ENCODE measurements at regions not wholly inside any gene's neighbourhood (a gene's known extent, or its start where the extent isn't known, plus 50 kb on each side); places are given as distances from the start of the nearest gene placed in this dataset.

DNA sequence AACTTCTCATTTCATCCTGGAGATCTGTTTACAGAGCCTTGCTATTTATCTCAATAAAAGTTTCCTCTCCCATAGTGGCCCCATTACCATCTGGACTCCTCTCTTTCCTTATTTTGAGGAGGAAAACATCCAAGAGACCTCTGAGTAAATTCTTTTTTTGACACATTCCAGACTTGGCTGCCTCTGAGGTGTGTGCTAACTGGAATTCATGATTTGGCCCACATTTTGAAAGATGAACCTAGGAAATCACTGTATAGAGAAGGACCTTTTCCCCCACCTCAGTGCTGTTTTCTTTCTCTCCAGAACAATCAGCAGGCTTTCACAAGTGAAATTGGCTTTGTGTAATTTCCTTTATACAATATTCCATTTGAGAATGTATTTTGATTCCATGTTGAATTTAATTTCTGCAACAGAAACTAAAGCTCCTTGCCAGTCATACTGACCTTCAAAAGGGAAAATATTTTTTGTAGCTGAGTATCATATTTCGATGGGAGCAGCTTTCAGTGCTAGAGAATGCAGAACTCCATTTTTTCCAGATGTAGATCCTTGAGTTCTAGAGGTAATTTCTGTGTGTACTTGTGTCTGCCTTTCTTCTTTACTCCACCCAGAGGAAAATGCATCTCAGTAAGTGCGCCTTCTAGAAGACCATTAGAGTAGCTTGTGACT is 244.9 kb upstream of the RGS6 start:
- ChIA-PET POLR2A (interaction anchor here (0.6 kb wide), 1 partner anchor 79 kb away, joined by 3 read pairs; no protein-coding TSS in a partner anchor), CTCF (no interaction called here)
- TF ChIP-seq, protein P1, sequence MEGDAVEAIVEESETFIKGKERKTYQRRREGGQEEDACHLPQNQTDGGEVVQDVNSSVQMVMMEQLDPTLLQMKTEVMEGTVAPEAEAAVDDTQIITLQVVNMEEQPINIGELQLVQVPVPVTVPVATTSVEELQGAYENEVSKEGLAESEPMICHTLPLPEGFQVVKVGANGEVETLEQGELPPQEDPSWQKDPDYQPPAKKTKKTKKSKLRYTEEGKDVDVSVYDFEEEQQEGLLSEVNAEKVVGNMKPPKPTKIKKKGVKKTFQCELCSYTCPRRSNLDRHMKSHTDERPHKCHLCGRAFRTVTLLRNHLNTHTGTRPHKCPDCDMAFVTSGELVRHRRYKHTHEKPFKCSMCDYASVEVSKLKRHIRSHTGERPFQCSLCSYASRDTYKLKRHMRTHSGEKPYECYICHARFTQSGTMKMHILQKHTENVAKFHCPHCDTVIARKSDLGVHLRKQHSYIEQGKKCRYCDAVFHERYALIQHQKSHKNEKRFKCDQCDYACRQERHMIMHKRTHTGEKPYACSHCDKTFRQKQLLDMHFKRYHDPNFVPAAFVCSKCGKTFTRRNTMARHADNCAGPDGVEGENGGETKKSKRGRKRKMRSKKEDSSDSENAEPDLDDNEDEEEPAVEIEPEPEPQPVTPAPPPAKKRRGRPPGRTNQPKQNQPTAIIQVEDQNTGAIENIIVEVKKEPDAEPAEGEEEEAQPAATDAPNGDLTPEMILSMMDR (IDR thresholded peaks at IDR 0.05; ENCODE audit: unreplicated experiment): no peak
- Mint-ChIP-seq H3K9me3 (ENCODE audit: unreplicated experiment) (no peaks in the 10 kb centered on the region), H3K4me3 (ENCODE audit: unreplicated experiment) (no peak overlapping the region), H3K4me1 (ENCODE audit: insufficient read depth, unreplicated experiment) (peaks cover 15% of the 10 kb centered on the region), H3K36me3 (ENCODE audit: insufficient read depth, unreplicated experiment) (peaks cover 14% of the 10 kb centered on the region), H3K27me3 (ENCODE audit: insufficient read depth, unreplicated experiment) (no peaks in the 10 kb centered on the region), H3K27ac (ENCODE audit: low read depth, unreplicated experiment) (peak overlapping the region; percentile 5)
- peak; percentile 1 for DNase-seq (ENCODE audit: unreplicated experiment)
- no TSS peak for BruUV-seq (replicated peaks)
- intact Hi-C loops (cut with micrococcal nuclease): no loop called here

DNA sequence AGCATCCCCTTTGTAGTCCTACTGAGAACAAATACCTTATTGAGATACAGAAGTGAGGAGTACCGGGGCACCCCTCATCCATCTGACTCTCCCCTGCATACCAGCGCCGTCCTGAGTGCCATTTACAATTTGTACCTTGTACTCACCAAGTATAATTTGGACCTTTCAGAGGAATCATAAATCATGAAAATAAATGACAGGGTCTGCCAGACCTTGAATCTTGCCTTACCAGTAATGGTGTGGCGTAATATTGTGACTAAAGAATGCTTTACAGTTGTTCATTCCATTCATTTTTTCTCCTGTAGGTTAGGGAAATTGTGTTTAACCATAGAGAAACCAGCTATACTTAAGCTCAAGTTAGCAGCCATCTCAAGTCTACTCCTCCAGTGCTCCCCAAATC is 243.7 kb upstream of the RGS6 start:
- no TSS peak for BruUV-seq (replicated peaks)
- H3K27ac Mint-ChIP-seq (ENCODE audit: low read depth, unreplicated experiment): no peak overlapping the region
- ChIA-PET CTCF (interaction anchor here (0.6 kb wide), 1 partner anchor 29 kb away, joined by 3 read pairs; no protein-coding TSS in a partner anchor), POLR2A (no interaction called here)
- H3K4me3 Mint-ChIP-seq (ENCODE audit: unreplicated experiment): no peak overlapping the region
- intact Hi-C loops (cut with micrococcal nuclease): no loop called here
- H3K27me3 Mint-ChIP-seq (ENCODE audit: insufficient read depth, unreplicated experiment): no peaks in the 10 kb centered on the region
- TF ChIP-seq, protein P1 (IDR thresholded peaks at IDR 0.05; ENCODE audit: unreplicated experiment): no peak
- no peak for DNase-seq (ENCODE audit: unreplicated experiment)
- H3K9me3 Mint-ChIP-seq (ENCODE audit: unreplicated experiment): no peaks in the 10 kb centered on the region
- peaks cover 15% of the 10 kb centered on the region for H3K4me1 Mint-ChIP-seq (ENCODE audit: insufficient read depth, unreplicated experiment)
- peaks cover 14% of the 10 kb centered on the region for H3K36me3 Mint-ChIP-seq (ENCODE audit: insufficient read depth, unreplicated experiment)

DNA sequence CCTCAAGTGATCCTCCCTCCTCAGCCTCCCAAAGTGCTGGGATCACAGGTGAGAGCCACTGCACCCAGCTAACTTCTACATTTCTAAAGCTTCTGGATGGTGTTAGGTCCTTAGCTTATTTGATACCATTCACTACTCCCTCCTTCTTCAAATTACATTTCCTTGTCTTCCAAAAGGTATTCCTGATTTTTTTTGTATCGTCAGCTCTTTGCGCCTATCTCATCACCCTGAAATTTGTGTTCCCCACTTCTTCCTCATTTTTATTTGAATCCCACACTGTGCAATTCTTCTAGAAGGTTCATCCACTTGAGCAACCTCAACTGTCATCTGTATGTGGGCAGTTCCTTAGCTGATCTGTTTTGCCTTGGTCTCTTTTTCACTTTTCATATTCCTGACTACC is 241.8 kb upstream of the RGS6 start:
- intact Hi-C loops (cut with micrococcal nuclease): no loop called here
- Mint-ChIP-seq H3K27me3 (ENCODE audit: insufficient read depth, unreplicated experiment) (no peaks in the 10 kb centered on the region), H3K27ac (ENCODE audit: low read depth, unreplicated experiment) (peak overlapping the region; percentile 17), H3K4me3 (ENCODE audit: unreplicated experiment) (no peak overlapping the region), H3K9me3 (ENCODE audit: unreplicated experiment) (no peaks in the 10 kb centered on the region), H3K36me3 (ENCODE audit: insufficient read depth, unreplicated experiment) (peaks cover 14% of the 10 kb centered on the region), H3K4me1 (ENCODE audit: insufficient read depth, unreplicated experiment) (peaks cover 15% of the 10 kb centered on the region)
- ChIA-PET POLR2A (interaction anchor here (0.8 kb wide), 1 partner anchor 143 kb away, joined by 4 read pairs; no protein-coding TSS in a partner anchor), CTCF (interaction anchor here (0.7 to 0.8 kb wide), 3 partner anchors 10 to 477 kb away, joined by 3 read pairs; no protein-coding TSS in a partner anchor)
- no TSS peak for BruUV-seq (replicated peaks)
- DNase-seq (ENCODE audit: unreplicated experiment): no peak
- TF ChIP-seq, protein P1 (IDR thresholded peaks at IDR 0.05; ENCODE audit: unreplicated experiment): no peak

DNA sequence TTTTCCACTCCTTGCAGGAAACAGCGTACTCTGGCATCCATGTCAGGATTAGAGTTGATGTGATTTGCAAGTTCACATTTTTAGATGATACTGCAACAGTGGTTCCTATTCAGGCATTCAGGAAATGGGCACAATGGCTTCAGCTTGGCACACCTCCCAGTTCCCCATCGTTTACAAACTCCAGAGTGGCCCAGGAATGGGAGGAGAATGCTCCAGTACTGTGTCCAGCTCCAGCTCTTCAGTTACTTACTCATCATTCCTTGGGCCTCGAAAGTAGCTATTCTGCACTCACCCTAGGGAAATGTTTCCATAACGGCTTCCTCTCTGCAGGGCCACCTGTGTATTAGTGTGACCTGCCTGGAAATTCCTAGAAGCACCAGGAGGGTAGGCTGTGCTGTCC is 239.7 kb upstream of the RGS6 start:
- peaks cover 8% of the 10 kb centered on the region for H3K36me3 Mint-ChIP-seq (ENCODE audit: insufficient read depth, unreplicated experiment)
- intact Hi-C loops (cut with micrococcal nuclease): no loop called here
- no peak overlapping the region for H3K27ac Mint-ChIP-seq (ENCODE audit: low read depth, unreplicated experiment)
- POLR2A ChIA-PET: interaction anchor here (0.7 kb wide), 1 partner anchor 102 kb away, joined by 3 read pairs; no protein-coding TSS in a partner anchor
- H3K9me3 Mint-ChIP-seq (ENCODE audit: unreplicated experiment): no peaks in the 10 kb centered on the region
- no peak overlapping the region for H3K4me3 Mint-ChIP-seq (ENCODE audit: unreplicated experiment)
- H3K27me3 Mint-ChIP-seq (ENCODE audit: insufficient read depth, unreplicated experiment): no peaks in the 10 kb centered on the region
- peaks cover 5% of the 10 kb centered on the region for H3K4me1 Mint-ChIP-seq (ENCODE audit: insufficient read depth, unreplicated experiment)
- CTCF ChIA-PET: interaction anchor here (0.6 kb wide), 1 partner anchor 12 kb away, joined by 3 read pairs; no protein-coding TSS in a partner anchor
- peak; percentile 41 for DNase-seq (ENCODE audit: unreplicated experiment)
- TF ChIP-seq, protein P1 (IDR thresholded peaks at IDR 0.05; ENCODE audit: unreplicated experiment): no peak
- BruUV-seq (replicated peaks): no TSS peak

Measured in MCF 10A (cell line).